ENCODE measurements at regions not wholly inside any gene's neighbourhood (a gene's known extent, or its start where the extent isn't known, plus 50 kb on each side); places are given as distances from the start of the nearest gene placed in this dataset.
"Not testable (repeated sequence)": the region's sequence is repeated elsewhere in the genome, so short reads cannot be mapped to it uniquely, and the experiment has no call there.

GRCh38 chr1:99361406-99361805, 97.1 kb downstream of the PLPPR4 start:
- DNase-seq (ENCODE audit: low spot score), result no peak

- DNase-seq (ENCODE audit: low spot score), result no peak
These were observed 99.2 kb downstream of the PLPPR4 start for GRCh38 chr1:99363531-99363930.

DNA sequence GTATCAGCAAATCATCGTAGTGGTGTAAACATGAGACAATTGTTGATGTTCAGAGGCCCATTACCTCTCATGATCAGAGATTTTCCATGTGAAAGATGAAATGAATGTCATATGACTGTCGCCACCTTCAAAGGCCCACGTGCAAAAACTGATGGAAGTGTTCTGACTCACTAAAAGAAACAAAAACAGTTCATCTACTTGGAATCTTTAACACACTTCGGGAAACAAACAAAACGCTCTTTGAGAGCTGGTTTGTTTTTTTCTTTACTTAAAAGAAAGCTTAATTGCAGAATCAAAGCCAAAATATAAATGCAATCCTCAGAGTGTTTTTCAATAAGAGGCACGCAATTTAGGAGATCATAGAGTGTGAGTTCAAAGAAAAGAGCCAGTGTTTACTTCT, 100.8 kb downstream of the PLPPR4 start:
- no peak for DNase-seq (ENCODE audit: low spot score)

DNA sequence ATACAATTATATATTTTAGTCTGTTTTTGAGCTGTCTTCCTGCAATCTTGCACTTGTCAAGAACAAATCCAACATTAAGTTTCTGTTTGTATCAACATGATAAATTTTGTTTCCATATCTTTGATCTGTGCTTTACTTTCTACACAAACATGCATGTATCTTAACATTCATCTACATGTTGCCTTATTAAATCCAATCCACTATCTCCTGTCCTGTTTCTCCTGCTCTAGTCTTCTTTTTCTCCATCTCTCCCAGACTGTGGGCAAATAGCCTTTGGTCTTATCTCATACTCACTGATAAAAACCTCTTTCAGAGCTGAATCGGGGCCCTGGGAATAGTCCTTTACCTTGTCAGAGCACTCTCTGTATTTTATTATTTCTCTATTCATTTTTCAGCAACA, 101.3 kb downstream of the PLPPR4 start:
- DNase-seq (ENCODE audit: low spot score), result no peak

DNA sequence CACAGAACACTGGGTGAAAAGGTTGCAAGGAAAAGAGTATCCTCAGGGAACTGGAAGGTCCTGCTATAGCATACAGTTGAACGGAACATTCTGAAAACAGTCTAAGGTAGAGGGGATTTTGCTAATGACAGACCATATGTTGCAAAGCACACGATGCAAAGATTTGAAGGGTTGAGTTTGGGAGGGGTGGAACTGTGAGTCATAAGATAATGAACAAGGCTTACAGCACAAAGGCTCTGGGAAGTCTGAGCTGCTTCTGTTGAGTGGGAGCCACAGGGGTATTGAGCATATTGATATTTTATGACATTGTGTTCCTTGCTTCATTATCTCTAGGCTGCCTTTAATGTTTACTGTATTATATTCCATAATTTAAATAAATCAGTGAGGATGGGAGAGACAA, 104.9 kb downstream of the PLPPR4 start:
- no peak for DNase-seq (ENCODE audit: low spot score)

DNA sequence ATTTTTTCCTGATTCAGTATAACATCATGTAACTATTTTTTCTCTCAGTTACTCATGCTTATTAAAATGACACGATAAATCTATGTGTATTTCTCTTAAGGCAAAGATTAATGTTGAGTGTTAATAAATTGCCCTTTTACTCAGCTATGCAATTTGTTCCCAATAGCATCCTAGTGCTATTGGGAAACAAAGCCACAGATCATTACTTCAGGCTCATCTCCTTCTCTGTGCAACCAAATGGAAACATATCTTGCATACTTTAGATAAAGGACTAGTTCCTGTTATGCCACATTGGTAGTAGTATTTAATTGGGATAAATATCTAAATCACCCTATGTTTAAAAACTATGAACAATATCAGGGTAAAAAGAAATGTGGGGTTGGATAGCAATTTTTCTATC, 106.2 kb downstream of the PLPPR4 start:
- no peak for DNase-seq (ENCODE audit: low spot score)

- DNase-seq (ENCODE audit: low spot score), result no peak
These were observed 107.1 kb downstream of the PLPPR4 start for GRCh38 chr1:99371413-99371812.

GRCh38 chr1:99374109-99374508, 109.8 kb downstream of the PLPPR4 start:
- DNase-seq (ENCODE audit: low spot score), result no peak

DNA sequence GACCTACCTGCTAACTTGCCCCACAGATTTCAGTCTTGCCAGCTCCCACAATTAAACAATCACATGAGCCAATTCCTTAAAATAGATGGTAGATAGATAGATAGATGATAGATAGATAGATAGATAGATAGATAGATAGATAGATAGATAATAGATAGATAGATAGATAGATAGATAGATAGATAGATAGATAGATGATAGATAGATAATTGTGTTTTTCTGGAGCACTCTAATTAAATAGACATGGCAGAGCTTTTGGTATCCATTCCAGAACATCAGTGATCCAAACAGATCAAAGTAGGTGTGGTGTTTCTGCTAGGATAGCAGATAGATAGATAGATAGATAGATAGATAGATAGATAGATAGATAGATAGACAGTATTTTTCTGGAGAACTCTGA, 110.4 kb downstream of the PLPPR4 start:
- DNase-seq (ENCODE audit: low spot score), result not testable (repeated sequence)

GRCh38 chr1:99384021-99384420, 119.7 kb downstream of the PLPPR4 start:
- no peak for DNase-seq (ENCODE audit: low spot score)

DNA sequence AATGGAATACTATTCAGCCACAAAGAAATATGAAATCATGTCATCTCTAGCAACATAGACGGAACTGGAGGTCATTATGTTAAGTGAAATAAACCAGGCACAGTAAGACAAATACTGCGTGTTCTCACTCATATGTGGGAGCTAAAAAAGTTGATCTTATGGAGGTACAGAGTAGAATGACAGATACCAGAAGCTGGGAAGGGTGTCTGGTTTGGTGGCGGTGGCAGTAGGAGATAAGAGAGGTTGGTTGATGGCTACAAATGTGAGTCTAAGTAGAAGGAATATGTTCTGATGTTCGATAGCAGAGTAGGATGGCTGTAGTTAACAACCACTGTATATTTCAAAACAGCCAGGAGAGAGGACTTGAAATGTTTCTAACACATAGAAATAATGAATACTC, 121.6 kb downstream of the PLPPR4 start:
- DNase-seq (ENCODE audit: low spot score), result no peak

DNA sequence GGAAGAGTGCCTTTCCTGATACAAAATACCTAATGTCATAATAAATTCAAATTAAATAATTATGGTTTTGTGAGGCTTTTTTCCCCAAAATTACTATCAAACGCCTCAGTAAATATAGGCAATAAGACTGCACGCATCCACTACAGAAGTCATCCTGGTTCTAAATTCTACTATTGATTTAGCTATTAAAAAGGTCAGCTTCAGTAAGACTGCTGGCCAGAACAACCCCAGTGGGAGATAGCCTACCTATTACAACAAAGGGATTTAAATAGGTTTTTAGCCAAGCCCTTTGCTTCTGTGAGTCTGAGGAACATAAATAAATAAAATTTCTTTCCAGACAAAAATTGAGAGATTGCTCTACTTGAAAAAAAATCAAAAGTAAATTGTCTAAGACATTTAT, 132.1 kb downstream of the PLPPR4 start:
- no peak for DNase-seq (ENCODE audit: low spot score)

- no peak for DNase-seq (ENCODE audit: low spot score)
These were observed 132.7 kb downstream of the PLPPR4 start for GRCh38 chr1:99397029-99397428.

DNA sequence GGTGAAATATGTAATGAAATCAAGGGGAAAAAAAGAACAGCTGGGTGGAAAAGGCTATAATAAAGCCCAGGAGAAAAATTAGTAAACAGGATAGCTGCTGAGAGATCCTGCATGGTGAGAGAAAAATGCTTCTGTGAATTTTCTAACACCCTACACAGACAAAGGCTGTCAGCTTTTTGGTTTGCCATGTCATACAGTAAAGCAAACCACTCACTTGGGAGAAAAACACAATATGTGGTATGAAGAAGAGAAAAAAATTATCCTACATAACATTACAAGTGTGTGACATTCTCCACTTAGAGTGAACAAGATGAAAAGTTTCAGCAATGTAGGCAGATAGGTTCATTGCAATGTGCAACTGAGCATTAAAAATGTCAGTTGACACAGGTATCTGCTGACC, 133.6 kb downstream of the PLPPR4 start:
- DNase-seq (ENCODE audit: low spot score), result no peak

GRCh38 chr1:99401556-99401955, 137.3 kb downstream of the PLPPR4 start:
- DNase-seq (ENCODE audit: low spot score), result not testable (repeated sequence)

GRCh38 chr1:99404399-99404798, 140.1 kb downstream of the PLPPR4 start:
- not testable (repeated sequence) for DNase-seq (ENCODE audit: low spot score)

- peak; percentile 16 for DNase-seq (ENCODE audit: low spot score)
These were observed 141.0 kb downstream of the PLPPR4 start for GRCh38 chr1:99405325-99405724.

DNA sequence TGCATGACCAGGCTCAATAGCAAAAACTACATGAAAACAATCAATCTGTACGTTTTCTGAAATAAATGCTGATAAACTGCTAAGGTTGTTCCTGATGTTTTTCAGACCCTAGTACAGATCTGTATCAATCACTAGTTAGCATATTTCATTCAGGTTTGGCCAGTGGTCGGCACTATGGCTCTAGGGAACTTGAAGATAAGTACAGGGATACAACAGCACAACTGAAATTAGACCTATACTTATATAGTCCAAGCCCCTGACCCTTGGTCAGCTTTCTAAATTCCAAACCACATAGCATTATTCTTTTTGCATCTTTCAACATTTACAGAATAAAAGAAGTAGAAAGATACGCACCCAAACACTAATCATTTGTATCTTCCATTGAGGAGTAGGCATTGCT, 142.7 kb downstream of the PLPPR4 start:
- DNase-seq (ENCODE audit: low spot score), result no peak

GRCh38 chr1:99424087-99424486, 159.8 kb downstream of the PLPPR4 start:
- DNase-seq (ENCODE audit: low spot score), result no peak

DNA sequence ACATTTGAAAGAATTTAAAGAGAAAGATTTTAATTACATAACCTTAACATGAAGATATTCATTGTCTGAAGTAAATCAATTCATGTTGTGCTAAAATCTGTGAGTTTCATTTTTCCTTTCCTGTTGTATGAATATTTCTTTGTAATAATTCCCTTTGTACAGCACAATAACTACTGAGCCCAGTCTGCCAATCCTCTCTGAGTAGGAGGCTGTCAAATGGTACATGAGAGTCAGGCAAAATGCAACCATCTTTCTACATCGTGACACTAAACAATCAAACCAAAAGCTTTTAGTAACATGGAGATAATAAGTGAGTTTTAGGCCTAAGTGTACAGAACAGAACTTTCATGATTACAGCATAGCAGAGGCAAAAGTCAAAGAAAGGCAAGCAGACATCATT, 165.5 kb downstream of the PLPPR4 start:
- DNase-seq (ENCODE audit: low spot score), result no peak

GRCh38 chr1:99438656-99439230, 174.5 kb downstream of the PLPPR4 start:
- DNase-seq (ENCODE audit: low spot score), result no peak

DNA sequence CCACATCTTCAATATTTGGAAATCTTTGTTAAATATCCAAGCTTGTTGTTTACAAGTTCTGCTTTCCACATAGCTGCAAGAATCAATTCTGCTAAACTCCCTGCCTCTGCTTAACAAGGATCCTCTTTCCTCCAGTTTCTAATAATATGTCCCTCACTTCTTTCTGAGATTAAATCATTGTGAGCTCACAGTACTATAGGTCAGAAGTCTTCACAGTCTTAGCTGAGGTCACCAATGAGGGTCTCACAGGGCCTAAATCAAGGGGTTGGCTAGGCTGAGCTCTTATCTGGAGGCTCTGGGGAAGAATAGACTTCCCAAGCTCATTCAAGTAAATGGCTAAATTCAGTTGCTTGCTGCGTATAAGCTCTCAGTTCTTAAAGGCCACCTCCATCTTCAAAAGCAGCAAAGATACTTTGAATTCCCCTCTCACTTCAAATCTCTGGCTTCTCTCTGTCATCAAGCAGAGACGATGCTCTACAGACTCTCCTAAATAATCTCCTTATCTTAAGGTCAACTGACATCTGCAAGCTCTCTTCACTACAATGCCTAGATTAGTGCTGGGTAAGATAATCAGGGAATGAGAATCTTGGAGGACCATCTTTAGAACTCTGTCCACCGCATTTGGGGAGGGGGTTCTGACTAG, 175.3 kb downstream of the PLPPR4 start:
- no peak for DNase-seq (ENCODE audit: low spot score)

GRCh38 chr1:99441299-99442095, 177.2 kb downstream of the PLPPR4 start:
- DNase-seq (ENCODE audit: low spot score), result peak; percentile 2

Measured in HT-29 (cell line).